GM18909 (cell line): ENCODE measurements at regions not wholly inside any gene's neighbourhood (a gene's known extent, or its start where the extent isn't known, plus 50 kb on each side); places are given as distances from the start of the nearest gene placed in this dataset.
A peak's percentile ranks its signal among the peaks of the same experiment; 100 is the strongest.

Experiments used
- ATAC-seq: cut with Tn5 transposase; IDR thresholded peaks from one replicate; pipeline ENCODE4 v1.9.1; 2021; ENCODE audit warnings: mild to moderate bottlenecking; ENCODE audit not compliant: unreplicated experiment, poor library complexity

- ATAC-seq: no peak
Observed at GRCh38 chr16:80029761-80030481, 429.4 kb upstream of the MAF start.

GRCh38 chr16:80029381-80029630 is 428.8 kb upstream of the MAF start:
- no peak for ATAC-seq

- no peak for ATAC-seq
Observed at GRCh38 chr16:80028581-80029380, 428.2 kb upstream of the MAF start.

- ATAC-seq: peak; percentile 72
Observed at GRCh38 chr16:80027007-80027965, 426.7 kb upstream of the MAF start.

- no peak for ATAC-seq
Observed at GRCh38 chr16:80025236-80025635, 424.7 kb upstream of the MAF start.

- ATAC-seq: no peak
Observed at GRCh38 chr16:80024443-80024842, 423.9 kb upstream of the MAF start.

- ATAC-seq: no peak
Observed at GRCh38 chr16:80023865-80024264, 423.3 kb upstream of the MAF start.

GRCh38 chr16:80019395-80019794 is 418.9 kb upstream of the MAF start:
- ATAC-seq: no peak

- ATAC-seq: no peak
Observed at GRCh38 chr16:80018466-80018865, 417.9 kb upstream of the MAF start.

GRCh38 chr16:80016731-80017326 is 416.3 kb upstream of the MAF start:
- no peak for ATAC-seq

- no peak for ATAC-seq
Observed at GRCh38 chr16:80015566-80015965, 415.0 kb upstream of the MAF start.

- no peak for ATAC-seq
Observed at GRCh38 chr16:80014241-80014939, 413.9 kb upstream of the MAF start.

- no peak for ATAC-seq
Observed at GRCh38 chr16:80012586-80012985, 412.0 kb upstream of the MAF start.

GRCh38 chr16:80009971-80010659 is 409.6 kb upstream of the MAF start:
- ATAC-seq: no peak

- ATAC-seq: no peak
Observed at GRCh38 chr16:80008857-80009256, 408.3 kb upstream of the MAF start.

GRCh38 chr16:80007231-80007630 is 406.7 kb upstream of the MAF start:
- no peak for ATAC-seq

GRCh38 chr16:80006241-80007215 is 406.0 kb upstream of the MAF start:
- ATAC-seq: no peak

GRCh38 chr16:80004113-80004512 is 403.6 kb upstream of the MAF start:
- no peak for ATAC-seq
